Dermis microvascular lymphatic vessel endothelial cell (primary cell): ENCODE measurements at regions not wholly inside any gene's neighbourhood (a gene's known extent, or its start where the extent isn't known, plus 50 kb on each side); places are given as distances from the start of the nearest gene placed in this dataset.
"Not testable (repeated sequence)": the region's sequence is repeated elsewhere in the genome, so short reads cannot be mapped to it uniquely, and the experiment has no call there.

Experiments
- DNase-seq, 2 donors: peaks; one replicate each; pipeline versions ENCODE4 v3.0.0 to v3.0.0-alpha.2; 2010; ENCODE audit warnings: low read depth in 2 of 2

GRCh38 chr2:125593036-125593435, 1062.9 kb upstream of the GYPC start:
- DNase-seq: no peak

GRCh38 chr2:125596612-125597011, 1059.3 kb upstream of the GYPC start:
- DNase-seq: no peak

- no peak for DNase-seq
Measured at GRCh38 chr2:125615438-125615837, 1040.5 kb upstream of the GYPC start.

- DNase-seq: no peak
Measured at GRCh38 chr2:125630377-125630776, 1025.6 kb upstream of the GYPC start.

- no peak for DNase-seq
Measured at GRCh38 chr2:125634662-125635061, 1021.3 kb upstream of the GYPC start.

- DNase-seq: no peak
Measured at GRCh38 chr2:125638345-125638744, 1017.6 kb upstream of the GYPC start.

- DNase-seq: no peak
Measured at GRCh38 chr2:125642032-125642431, 1013.9 kb upstream of the GYPC start.

- DNase-seq: no peak
Measured at GRCh38 chr2:125643128-125643527, 1012.8 kb upstream of the GYPC start.

GRCh38 chr2:125643585-125643984, 1012.4 kb upstream of the GYPC start:
- DNase-seq: no peak

- no peak for DNase-seq
Measured at GRCh38 chr2:125644257-125644656, 1011.7 kb upstream of the GYPC start.

GRCh38 chr2:125652280-125652679, 1003.7 kb upstream of the GYPC start:
- no peak for DNase-seq

GRCh38 chr2:125654226-125654625, 1001.7 kb upstream of the GYPC start:
- DNase-seq: no peak

- DNase-seq: no peak
Measured at GRCh38 chr2:125656190-125656589, 999.8 kb upstream of the GYPC start.

GRCh38 chr2:125658583-125658982, 997.4 kb upstream of the GYPC start:
- no peak for DNase-seq

GRCh38 chr2:125660369-125660768, 995.6 kb upstream of the GYPC start:
- not testable (repeated sequence) for DNase-seq

- DNase-seq: no peak
Measured at GRCh38 chr2:125667630-125668029, 988.3 kb upstream of the GYPC start.

- DNase-seq: no peak
Measured at GRCh38 chr2:125679903-125680302, 976.1 kb upstream of the GYPC start.

GRCh38 chr2:125680809-125681208, 975.1 kb upstream of the GYPC start:
- DNase-seq: no peak

GRCh38 chr2:125681576-125681975, 974.4 kb upstream of the GYPC start:
- no peak for DNase-seq

- DNase-seq: no peak
Measured at GRCh38 chr2:125681976-125682805, 973.8 kb upstream of the GYPC start.

GRCh38 chr2:125684256-125684655, 971.7 kb upstream of the GYPC start:
- no peak for DNase-seq

- DNase-seq: no peak
Measured at GRCh38 chr2:125684932-125685331, 971.0 kb upstream of the GYPC start.

GRCh38 chr2:125696560-125696959, 959.4 kb upstream of the GYPC start:
- DNase-seq: no peak

GRCh38 chr2:125698280-125698679, 957.7 kb upstream of the GYPC start:
- no peak for DNase-seq
